ENCODE measurements at regions not wholly inside any gene's neighbourhood (a gene's known extent, or its start where the extent isn't known, plus 50 kb on each side); places are given as distances from the start of the nearest gene placed in this dataset.

DNA sequence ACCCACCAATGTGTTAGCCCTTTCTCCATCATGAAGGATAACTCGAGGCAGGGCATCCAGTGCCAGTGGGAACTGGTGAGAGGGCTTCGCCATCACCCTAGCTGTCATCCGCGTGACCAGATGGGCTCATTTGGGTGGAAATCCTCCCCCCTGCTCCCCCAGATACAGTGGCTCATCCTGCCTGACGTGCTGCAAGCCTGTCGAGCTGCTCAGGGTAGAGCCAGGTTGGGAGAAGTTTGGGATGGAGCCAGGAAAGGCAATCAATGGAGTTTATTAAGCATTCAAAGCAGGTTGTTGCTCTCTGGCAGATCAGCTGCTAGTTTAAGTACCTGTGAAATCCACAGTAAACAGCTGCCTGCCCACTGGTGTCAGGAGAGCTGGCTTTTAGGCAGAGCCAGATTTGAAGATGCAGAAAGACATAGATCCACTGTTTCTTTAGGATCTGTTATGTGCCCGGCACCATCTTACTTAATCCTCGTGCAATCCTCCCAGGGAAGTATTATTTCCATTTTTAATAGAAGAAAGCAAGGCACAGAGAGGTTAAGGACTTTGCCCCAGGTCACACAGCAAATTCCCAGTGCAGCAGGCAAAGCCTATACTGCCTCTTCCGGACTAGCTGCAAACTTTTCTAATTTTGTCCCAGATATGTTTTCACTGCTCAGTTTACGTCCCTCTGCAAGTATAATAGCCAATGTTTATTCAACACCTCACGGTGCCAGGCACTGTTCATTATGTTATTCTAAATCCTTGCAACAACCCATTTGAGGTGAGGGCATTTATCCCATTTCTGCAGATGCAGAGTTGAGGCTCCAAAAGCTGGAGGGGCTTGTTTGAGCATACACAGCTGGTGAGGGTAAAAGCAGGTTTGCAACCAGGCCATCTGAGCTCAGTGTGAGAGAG, 54.1 kb upstream of the KCNG1 start:
- no peak overlapping the region for H3K27ac ChIP-seq
- no peaks in the 10 kb centered on the region for H3K79me2 ChIP-seq
- H3K36me3 ChIP-seq (replicated peaks; ENCODE audit: insufficient read depth, low read depth) = no peaks in the 10 kb centered on the region
- H2AFZ ChIP-seq = no peak overlapping the region
- H3K4me2 ChIP-seq = no peak overlapping the region
- H3K27me3 ChIP-seq = peaks cover 6% of the 10 kb centered on the region
- no peaks in the 10 kb centered on the region for H3K4me1 ChIP-seq (ENCODE audit: insufficient read depth)
- no peak overlapping the region for H3K4me3 ChIP-seq
- no peaks in the 10 kb centered on the region for H3K9me2 ChIP-seq (replicated peaks; ENCODE audit: insufficient read depth)
- no peaks in the 10 kb centered on the region for H3K9me3 ChIP-seq (ENCODE audit: low read depth)
- DNase-seq (ENCODE audit: low spot score) = no peak
- no peak for TF ChIP-seq EZH2 (IDR thresholded peaks at IDR 0.05; ENCODE audit: borderline replicate concordance)
- TF ChIP-seq EZH2phosphoT487 (IDR thresholded peaks at IDR 0.05; ENCODE audit: low read depth, severe bottlenecking, unreplicated experiment) = no peak
- TF ChIP-seq, protein P1, sequence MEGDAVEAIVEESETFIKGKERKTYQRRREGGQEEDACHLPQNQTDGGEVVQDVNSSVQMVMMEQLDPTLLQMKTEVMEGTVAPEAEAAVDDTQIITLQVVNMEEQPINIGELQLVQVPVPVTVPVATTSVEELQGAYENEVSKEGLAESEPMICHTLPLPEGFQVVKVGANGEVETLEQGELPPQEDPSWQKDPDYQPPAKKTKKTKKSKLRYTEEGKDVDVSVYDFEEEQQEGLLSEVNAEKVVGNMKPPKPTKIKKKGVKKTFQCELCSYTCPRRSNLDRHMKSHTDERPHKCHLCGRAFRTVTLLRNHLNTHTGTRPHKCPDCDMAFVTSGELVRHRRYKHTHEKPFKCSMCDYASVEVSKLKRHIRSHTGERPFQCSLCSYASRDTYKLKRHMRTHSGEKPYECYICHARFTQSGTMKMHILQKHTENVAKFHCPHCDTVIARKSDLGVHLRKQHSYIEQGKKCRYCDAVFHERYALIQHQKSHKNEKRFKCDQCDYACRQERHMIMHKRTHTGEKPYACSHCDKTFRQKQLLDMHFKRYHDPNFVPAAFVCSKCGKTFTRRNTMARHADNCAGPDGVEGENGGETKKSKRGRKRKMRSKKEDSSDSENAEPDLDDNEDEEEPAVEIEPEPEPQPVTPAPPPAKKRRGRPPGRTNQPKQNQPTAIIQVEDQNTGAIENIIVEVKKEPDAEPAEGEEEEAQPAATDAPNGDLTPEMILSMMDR (IDR thresholded peaks at IDR 0.05; ENCODE audit: poor library complexity) = no peak
- H4K20me1 ChIP-seq (ENCODE audit: insufficient read depth, poor library complexity, severe bottlenecking) = no peaks in the 10 kb centered on the region
- 78% methylated on average over 11 of the region's 11 CpGs for WGBS (ENCODE audit: low lambda C conversion rate, missing lambda C conversion rate)

DNA sequence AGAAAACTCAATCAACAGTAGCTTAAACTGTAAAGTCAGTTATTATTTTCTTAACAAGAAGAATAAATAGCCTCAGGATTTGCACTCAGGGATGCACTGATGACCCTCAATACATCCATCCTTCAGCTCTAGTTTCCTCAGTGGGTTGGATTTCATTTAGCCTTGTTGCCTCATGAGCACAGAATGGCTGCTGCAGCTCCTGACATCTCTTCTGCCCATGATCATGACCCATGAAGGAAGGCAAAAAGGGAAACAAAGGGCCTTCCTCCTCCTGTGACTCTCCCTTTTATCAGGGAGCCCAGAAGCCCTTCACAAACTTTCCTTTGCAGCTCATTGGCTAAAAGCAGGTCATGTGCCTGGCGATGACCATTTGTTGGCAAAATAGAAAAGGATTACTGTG, 51.2 kb upstream of the KCNG1 start:
- no peaks in the 10 kb centered on the region for H3K9me3 ChIP-seq (ENCODE audit: low read depth)
- H3K4me2 ChIP-seq = no peak overlapping the region
- no peaks in the 10 kb centered on the region for H4K20me1 ChIP-seq (ENCODE audit: insufficient read depth, poor library complexity, severe bottlenecking)
- no peak overlapping the region for H2AFZ ChIP-seq
- H3K79me2 ChIP-seq = no peaks in the 10 kb centered on the region
- H3K27me3 ChIP-seq = peaks cover 6% of the 10 kb centered on the region
- H3K9me2 ChIP-seq (replicated peaks; ENCODE audit: insufficient read depth) = no peaks in the 10 kb centered on the region
- DNase-seq (ENCODE audit: low spot score) = no peak
- H3K36me3 ChIP-seq (replicated peaks; ENCODE audit: insufficient read depth, low read depth) = no peaks in the 10 kb centered on the region
- no peak overlapping the region for H3K27ac ChIP-seq
- H3K4me1 ChIP-seq (ENCODE audit: insufficient read depth) = no peaks in the 10 kb centered on the region
- H3K4me3 ChIP-seq = no peak overlapping the region
- TF ChIP-seq EZH2 (IDR thresholded peaks at IDR 0.05; ENCODE audit: borderline replicate concordance) (no peak), EZH2phosphoT487 (IDR thresholded peaks at IDR 0.05; ENCODE audit: low read depth, severe bottlenecking, unreplicated experiment) (no peak)
- TF ChIP-seq, protein P1 (IDR thresholded peaks at IDR 0.05; ENCODE audit: poor library complexity) = no peak
- WGBS (ENCODE audit: low lambda C conversion rate, missing lambda C conversion rate) = 90% methylated on average over 1 of the region's 1 CpG

All from hepatocyte (in vitro differentiated cells).